ENCODE measurements at regions not wholly inside any gene's neighbourhood (a gene's known extent, or its start where the extent isn't known, plus 50 kb on each side); places are given as distances from the start of the nearest gene placed in this dataset.

DNA sequence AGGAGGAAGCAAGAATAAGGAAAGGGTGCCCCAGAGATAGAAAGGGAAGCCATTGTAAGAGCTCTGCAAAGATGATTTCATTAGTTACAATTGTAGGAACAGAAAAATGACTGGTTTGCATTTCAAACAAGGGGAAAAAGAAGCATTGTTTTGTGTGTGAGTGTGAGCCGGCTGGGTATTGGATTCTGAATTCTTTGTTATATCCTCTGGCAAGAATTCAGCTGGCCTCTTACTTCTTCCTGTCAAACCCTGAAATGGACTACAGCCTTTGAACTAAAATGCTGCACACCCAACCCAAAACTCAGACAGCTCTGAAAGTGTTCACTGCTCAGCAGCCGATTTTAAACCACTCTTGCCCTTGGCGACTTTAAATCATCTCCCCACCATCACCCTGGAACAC lies 461.3 kb downstream of the PMP22 start:
- no peak for DNase-seq

DNA sequence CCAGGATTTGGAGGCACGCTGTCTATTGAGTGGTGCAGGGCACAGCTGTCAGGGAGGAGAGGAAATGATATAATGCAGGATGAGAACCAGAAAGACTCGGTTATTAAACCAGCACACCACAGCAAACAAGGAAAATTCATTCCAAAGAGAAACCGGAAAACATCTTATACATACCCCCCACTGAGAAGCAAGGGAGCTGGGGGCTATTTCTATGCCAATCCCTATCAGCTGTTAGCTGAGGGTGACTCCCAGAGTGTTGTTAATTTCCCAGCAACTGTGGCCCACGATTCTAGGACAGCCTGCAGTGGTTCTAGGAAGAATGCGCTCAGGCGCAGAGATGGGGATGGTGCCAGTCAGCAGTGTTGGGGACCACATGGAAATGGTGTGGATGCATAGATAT lies 467.3 kb downstream of the PMP22 start:
- no peak for DNase-seq

DNA sequence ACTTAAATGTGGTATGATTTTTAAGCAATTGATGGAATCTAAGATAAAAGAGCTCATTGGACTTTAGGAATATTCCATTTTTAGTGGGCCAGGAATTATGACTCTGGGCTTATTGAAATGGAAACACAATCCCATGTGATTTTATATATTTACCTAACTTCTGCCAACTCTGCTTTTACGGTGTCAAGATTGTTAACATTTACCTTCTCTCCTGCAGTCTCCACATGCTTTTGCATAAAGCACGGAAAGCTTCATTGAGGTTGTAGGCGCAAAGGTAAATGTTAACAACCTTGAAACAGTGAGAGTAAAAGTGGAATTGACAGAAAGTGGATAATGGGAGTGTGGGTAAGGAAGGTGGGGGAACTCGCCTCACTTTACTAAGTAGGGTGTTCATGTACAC lies 468.1 kb downstream of the PMP22 start:
- no peak for DNase-seq

DNA sequence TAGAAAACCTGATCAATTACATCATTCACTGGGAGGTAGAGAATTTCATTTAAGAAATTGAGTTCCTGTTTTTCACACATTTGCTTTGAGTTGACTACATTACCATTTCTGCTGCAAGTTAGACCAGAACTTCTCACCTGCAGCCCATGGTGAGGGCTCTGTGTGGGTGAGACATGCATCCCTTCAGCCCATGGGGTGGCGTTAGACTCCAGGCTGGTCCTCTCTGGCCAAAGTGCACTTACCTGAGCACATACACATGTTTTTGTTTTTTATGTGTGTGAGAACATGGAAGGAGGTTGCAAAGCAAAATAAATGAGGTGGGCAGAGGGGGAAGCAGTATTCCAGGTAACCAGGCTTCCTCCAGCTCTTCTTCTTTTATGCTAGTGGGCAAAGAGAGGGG lies 470.2 kb downstream of the PMP22 start:
- DNase-seq, result no peak

DNA sequence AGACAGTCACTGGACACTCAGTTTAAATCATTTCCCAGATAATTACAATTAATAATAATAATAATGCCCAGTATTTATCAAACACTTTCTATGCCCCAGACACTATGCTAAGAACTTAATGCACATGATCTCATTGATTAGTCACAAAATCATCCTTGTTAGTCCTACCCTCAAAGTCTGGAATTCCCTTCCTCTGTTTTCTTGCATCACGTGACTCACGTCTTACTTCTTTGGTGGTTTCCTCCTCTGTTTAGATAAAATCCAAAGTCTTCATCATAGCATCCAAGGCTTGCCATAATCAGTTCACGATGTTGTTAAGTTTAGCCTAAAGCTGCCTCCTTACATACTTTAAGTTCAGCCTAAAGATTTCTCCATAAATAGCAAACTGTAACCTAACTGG lies 471.9 kb downstream of the PMP22 start:
- no peak for DNase-seq

DNA sequence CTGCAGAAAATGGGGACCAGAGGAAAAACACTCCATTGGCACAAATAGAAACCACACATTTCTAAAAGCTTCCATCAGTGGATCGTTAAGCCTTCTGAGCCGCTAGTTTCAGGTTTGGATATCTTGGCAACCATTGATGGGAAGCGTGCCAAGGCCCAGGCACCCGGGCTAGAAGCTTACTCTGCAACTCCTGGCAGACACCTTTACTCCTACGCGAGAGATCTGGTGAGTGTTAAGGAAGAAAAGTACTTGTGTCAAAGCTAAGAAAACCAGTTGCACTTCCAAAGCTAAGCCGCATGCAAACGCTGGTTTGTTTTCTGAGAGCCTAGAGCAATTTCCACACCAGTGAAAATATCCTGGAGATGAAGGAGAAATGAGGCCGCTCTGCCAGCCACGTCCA lies 472.4 kb downstream of the PMP22 start:
- DNase-seq, result no peak

DNA sequence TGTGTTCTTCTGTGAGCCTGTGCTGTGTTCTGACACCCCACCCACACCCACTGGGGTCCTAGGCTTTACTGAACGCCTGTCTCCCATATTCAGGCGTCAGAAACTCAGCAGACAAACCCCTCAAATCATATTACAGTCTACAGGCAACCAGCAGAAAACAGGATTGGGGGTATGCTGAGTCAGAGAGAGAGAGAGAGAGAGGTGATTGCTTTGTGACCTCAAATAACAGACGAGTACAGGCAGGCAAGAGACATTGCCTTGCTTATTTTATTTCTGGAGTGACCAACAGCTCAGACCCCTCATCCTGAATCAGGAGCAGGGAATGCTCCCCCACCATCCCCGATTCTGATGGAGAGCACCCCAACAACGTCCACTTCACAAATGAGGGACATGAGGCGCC lies 473.9 kb downstream of the PMP22 start:
- no peak for DNase-seq

DNA sequence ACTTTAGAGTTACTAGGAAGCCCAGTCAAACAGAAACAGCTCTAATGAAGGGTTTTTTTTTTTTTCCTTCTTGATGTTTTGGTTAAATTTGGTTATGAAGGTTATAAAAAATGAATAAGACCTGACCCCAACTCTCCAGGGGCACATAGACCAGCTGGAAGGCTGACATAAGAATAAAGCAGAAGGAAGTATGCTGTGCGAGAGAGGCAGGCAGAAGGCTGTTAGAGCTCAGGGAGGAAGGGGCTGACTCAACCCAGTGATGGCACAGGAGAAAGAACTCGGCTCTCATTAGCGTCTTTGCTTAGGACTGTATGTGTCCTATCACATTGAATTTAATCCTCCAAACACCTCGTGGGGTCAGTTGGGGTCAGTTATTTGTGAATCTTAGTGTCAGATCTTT lies 474.6 kb downstream of the PMP22 start:
- DNase-seq, result no peak

DNA sequence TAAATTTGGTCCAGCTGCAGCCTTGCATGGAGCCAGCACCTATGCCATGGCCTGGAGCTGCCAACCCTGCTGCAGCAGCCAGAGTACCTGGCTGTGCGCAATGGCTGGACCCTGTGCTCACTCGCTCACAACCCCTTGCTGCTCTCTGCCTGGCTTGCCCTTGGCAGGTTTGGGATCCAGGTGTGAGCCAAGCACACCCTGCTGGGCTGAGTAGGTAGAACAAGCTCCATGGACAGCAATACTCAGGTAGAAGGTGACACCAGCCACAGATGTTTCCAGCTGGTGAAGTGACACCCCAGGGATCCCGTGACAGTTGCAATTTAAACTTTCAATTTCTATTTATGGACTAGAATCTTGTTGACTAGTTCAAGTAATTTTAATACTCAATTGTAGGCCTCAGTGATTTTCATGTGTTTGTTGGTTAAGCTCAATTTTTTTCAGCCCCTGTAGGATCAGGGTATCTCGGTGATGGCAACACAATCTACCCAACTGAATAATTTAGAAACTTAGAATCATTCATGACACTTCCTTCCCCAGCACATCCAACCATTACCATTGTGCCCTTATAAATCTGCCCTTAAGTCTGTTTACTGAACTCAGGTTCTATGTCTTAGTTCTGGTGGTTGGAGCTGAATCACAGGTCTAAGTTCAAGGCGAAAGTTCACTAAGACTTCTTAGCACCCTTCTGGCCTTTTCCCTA lies 480.0 kb downstream of the PMP22 start:
- DNase-seq, result no peak

DNA sequence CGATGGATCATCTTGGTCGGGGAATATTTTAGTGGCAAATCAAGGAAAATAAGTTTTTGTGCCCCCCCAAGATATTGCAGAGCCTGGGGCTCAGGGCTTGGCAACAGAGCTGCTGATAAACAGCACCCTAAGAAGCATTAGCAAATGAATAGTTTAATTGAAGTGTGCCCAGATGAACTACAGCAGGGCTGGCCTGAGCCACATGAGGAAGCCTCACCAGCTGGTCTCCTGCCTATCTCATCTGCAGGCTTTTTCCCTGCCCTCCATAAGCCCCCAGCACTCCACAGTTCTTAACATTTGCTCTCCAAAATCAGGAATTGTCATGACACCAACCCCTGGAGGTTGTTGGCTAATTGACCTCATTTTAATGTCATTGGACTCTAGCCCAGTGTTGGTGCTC lies 480.2 kb downstream of the HS3ST3B1 start:
- peak; percentile 58 for DNase-seq

DNA sequence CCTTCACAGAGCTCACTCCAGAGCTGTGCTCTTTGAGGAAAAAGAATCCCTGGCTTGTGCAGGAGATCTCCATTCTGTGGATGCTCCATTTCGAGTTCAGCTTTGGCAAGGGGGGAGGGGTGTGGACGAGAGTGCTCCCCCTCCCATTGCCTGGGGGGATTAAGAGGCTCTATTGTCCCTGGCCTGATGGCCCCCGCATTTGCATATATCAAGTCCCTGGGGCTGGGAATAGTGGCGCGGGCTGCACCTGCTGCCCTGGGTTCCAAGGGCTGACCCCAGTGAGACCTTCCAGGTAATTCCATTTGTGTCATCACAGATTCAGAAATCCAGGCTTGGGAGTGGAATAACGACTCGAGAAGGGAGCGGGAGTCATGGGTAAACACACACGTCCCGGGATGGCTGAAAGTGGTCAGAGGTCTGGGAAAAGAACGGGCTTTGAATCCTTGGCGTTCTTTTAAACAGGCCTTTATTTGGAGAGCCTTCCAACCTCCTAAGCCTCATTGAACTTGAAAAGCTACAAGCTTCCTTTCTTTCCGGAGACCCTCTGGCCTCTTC lies 479.3 kb downstream of the HS3ST3B1 start:
- peak; percentile 81 for DNase-seq

DNA sequence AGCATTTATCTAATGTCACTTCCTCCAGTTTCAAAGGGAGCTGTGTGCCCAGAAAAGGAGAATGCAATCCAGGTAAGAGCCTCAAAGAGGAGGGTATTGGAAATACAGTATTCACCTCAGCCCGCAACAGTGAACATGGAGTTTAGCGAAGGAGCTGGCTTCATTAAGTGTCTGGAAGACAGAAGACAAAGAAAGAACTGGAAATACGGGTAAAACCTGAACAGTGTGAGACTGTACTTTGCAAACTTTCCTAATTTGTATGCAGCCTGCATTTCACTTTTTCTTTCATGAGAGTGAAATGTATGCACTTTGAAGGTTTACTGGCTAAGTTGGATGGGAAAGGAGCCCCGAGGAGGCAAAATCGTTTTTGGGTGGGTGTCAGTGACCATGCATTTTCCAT lies 478.4 kb downstream of the HS3ST3B1 start:
- no peak for DNase-seq

DNA sequence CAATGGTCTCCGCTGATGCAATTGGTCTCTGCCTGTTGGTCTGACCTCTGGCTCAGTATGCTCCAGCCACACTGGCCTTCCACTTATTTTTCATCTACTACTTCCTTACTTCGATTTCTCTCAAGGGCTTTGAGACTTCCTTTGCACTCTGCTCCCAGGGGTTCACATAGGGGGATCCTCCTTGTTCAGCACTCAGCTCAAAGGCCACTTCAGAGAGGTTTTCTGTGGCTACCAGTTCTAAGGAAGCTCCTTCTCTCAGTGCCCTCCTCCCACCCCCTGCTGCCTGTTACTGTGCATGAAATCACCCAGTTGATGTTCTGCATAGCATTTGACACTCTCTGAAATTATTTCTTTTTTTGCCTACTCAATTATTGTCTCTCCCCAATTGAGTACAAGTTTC lies 476.4 kb downstream of the HS3ST3B1 start:
- no peak for DNase-seq

DNA sequence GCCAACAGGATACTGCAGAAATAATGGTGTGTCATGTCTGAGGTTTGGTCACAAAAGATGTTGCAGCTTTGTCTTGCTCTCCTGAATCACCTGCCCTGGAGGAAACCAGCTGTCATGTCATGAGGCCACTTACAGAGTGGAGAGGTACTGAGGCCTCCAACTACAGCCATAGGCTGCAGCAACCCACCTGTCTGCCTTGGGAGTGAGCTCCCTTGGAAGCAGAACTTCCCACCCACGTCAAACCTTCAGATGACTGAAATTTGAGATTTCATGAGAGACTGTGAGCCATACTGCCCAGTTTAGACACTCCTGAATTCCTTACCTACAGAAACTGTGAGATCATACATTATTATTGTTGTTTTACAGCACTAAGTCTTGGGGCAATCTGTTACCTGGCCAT lies 475.9 kb downstream of the HS3ST3B1 start:
- no peak for DNase-seq

DNA sequence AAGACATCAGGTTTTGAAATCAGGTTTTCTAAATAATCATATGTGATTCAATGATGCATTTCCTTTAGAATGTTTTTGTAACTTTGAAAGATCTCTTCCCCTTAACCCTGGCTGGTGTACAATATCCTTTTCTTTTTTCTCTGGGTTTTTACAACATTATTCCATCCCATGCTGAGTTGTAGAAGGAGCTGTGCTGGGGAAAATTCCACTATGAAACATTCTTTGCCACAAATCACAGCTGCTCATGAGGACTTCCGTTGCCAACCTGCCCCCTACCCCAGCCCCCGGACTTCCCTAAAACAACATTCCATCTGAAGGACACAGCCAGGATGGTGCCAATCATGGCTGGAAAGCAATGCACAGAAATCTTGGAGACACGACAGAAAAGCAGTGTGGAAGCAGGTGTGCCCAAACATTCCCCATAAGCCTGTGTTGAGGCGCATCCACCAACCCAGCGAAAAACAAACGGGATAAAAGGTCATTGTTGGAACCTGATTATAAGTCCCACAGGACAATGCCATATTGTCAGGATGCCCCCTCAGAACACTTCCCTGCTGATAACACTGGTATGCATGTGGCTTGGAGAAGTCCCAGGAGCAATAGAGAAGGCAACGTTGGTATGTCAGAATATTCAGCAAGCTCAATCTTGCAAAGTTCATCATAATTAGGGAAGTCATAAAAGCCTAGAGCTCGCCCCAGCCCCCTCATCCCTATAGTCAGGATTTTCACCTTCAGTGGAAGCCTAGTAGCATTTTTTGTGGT lies 475.0 kb downstream of the HS3ST3B1 start:
- no peak for DNase-seq

DNA sequence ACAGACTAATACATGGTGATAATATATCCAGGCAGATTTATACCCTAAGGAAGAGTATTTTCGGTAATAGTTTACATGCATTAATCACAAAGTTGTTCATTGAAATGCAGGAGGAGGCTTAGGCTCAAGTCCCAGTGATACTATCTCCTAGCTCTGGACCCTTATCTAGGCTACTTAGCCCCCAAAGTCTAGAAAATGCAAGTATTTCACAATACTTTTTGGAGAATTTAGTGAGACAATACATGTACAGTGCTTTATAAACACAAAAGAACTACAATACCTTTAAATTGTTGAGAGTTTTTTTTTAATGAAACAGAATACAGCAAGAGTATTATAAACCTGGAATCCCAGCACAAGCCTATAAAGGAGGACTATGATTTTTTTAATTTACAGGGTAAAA lies 473.9 kb downstream of the HS3ST3B1 start:
- DNase-seq, result no peak

DNA sequence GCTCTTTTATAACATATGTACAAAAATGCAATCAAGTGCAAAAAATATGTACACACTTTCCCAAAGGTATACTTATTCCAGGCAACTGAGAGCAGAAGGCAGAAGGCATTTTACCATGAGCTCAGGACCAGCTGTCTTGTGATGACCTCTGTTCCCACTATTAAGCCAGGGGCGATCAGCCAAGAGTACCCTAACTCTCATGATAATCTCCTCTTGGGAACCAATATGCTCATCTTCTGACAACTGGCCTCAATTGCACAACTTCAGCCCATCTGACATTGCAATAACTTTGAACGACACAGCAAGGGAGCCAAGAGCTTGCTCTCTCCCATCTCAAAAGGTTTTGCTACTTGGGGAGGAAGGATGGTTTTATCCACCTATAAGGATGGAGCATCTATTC lies 471.9 kb downstream of the HS3ST3B1 start:
- DNase-seq, result no peak

DNA sequence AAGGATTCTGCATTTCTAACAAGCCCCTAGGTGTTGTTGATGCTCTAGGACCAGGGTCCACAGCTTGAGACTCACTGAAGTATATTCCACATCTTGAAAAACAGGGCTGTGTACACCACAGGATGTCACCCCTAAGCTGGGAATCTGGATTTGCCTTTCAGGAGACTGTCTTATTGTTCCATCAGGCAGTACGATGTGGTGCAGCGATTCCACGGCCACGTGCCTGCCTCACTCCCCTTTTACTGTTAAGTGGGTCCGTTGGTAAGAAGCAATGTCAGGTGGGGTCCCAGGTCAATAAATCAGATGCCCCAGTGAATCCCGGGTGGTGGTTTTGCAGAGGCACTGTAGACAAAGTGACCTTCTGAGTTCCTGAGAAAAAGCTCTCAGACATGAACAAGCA lies 470.7 kb downstream of the HS3ST3B1 start:
- no peak for DNase-seq

DNA sequence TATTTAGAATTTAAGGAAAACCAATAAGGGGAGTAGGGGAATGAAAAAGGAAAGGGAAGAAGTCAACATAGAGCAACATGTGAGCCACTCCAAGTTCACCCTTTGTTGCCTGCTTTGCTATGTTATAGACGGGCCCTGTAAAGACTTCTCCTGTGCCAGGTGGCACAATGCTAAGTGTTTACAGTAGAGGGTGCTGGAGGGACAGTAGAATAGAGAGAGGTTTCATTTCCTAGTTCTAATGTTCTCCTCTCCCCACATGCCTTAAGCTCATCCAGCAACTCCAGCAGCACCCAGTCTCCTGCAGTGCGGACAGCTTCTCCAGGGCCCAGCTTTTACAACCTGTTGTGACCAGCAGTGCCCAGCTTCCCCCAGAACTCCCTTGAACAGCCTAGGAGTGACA lies 468.0 kb downstream of the HS3ST3B1 start:
- DNase-seq, result no peak

DNA sequence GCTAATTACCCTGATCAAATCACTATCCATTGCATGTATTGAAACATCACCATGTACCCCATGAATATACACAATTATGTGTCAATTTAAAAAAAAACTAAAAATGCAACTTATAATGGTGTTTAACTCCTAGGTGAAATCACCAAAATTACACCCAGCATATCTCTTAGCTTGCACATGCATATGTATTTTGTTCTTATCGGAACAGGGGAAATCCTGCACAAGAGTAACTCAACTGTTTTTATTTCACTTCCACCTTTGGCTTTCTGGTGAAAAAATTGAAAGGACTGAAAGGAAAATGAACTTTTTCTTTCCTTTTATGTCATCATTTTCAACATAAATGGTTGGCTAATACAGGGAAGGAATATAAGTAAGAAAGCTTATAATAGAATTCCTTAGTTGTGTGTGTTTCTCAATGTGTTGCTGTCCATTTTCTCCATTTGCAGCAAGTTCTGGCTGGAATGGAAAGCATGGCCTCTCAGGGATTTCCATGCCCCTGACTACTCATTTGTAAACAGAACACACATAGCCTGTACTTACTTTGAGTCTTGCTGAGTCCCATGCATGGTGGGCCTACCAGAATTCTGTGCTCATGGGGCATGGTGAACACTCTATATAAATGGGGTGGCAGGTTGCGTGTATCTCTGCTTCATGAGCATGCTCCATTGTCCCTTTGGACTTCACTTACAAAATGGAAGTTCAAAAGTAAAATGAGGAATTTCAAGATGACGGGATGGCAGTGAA lies 462.0 kb downstream of the HS3ST3B1 start:
- DNase-seq, result no peak

DNA sequence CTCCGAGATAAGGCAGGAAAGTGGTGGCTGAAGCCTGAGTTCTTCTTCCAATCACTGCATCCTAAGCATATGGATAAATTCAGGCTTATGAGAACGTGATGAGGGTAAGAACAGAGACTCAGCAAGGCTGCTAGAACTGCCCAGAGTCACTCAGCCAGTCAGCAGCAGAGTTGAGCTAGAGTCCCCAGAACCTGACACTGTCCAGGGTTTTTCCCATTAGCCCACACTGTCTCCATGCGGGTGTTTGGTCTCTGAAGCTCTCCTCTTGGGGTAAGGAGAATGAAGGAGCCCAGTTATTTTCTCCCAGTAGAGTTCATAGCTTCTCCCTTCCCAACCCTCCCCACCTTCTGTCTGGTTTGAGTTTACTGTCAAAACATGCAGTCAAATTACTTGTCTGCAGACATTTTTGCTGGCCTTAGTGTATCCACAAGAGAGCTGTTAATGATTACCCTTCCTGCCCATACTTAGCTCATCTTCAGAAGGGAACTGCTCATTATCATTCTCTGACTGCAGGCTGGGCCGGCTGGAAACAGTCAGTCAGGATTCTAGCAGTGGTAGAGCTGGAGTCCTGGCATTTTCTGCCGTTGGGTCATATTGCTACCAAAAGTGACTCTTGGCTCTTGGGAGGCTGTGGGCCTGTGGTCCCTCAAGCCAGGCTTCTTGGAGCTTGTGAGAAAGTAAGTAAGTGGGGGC lies 460.0 kb downstream of the HS3ST3B1 start:
- no peak for DNase-seq

DNA sequence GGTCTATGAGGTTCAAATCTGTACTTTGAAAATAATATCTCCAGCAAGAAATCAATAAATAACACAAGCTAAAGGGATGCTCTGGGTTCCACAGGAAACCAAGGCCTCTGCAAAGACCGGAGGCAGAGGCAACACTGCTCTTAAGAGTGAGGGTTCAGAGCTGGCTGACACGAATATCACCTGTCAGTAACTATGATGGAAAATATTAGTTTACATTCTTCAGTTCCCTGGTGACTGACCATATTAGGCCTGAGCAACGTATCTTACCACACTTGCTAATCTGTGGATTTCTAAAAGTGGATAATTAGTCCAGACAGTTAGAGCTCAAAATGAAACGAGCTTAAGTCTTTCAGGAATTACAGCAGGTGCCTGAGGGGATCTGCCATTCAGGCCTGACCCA lies 459.3 kb downstream of the HS3ST3B1 start:
- DNase-seq, result peak; percentile 58

DNA sequence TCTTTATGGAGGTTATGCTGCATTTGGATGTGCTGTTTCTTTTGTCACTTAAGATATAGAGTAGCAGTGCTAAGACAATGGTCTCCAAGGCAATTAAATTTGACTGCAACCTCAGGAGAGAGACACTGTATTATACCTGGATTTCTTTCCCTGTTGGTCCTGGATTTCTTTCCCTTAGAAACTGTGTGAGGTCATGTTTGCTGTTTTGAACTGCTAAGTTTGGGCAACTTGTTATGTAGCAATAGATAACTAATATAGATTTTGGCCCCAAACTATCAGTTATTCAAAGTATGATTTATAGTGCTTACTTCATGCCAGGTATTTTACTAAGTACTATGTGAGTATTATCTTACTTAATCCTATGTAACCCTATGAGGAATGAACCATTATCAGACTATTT lies 458.4 kb downstream of the HS3ST3B1 start:
- no peak for DNase-seq

Data from NCI-H82 (cell line).